ENCODE measurements at regions not wholly inside any gene's neighbourhood (a gene's known extent, or its start where the extent isn't known, plus 50 kb on each side); places are given as distances from the start of the nearest gene placed in this dataset.
"Not testable (repeated sequence)": the region's sequence is repeated elsewhere in the genome, so short reads cannot be mapped to it uniquely, and the experiment has no call there.

GRCh38 chr5:98158440-98158839 is 615.0 kb upstream of the RGMB start:
- DNase-seq, result no peak

- no peak for DNase-seq
Measured at GRCh38 chr5:98163796-98164493, 609.5 kb upstream of the RGMB start.

- no peak for DNase-seq
Measured at GRCh38 chr5:98168871-98169270, 604.6 kb upstream of the RGMB start.

- no peak for DNase-seq
Measured at GRCh38 chr5:98170994-98171393, 602.5 kb upstream of the RGMB start.

GRCh38 chr5:98173334-98173733 is 600.1 kb upstream of the RGMB start:
- no peak for DNase-seq

- no peak for DNase-seq
Measured at GRCh38 chr5:98175474-98175873, 598.0 kb upstream of the RGMB start.

GRCh38 chr5:98179791-98180755 is 593.4 kb upstream of the RGMB start:
- DNase-seq, result no peak

GRCh38 chr5:98186128-98186527 is 587.3 kb upstream of the RGMB start:
- DNase-seq, result no peak

- DNase-seq, result no peak
Measured at GRCh38 chr5:98187945-98188344, 585.5 kb upstream of the RGMB start.

- DNase-seq, result not testable (repeated sequence)
Measured at GRCh38 chr5:98190344-98190743, 583.1 kb upstream of the RGMB start.

- DNase-seq, result no peak
Measured at GRCh38 chr5:98193921-98194760, 579.3 kb upstream of the RGMB start.

- no peak for DNase-seq
Measured at GRCh38 chr5:98200726-98201541, 572.5 kb upstream of the RGMB start.

- DNase-seq, result no peak
Measured at GRCh38 chr5:98204798-98205197, 568.7 kb upstream of the RGMB start.

GRCh38 chr5:98205691-98206461 is 567.6 kb upstream of the RGMB start:
- DNase-seq, result no peak

- no peak for DNase-seq
Measured at GRCh38 chr5:98206566-98206965, 566.9 kb upstream of the RGMB start.

GRCh38 chr5:98209418-98209817 is 564.0 kb upstream of the RGMB start:
- no peak for DNase-seq

GRCh38 chr5:98214240-98215051 is 559.0 kb upstream of the RGMB start:
- DNase-seq, result no peak

GRCh38 chr5:98217138-98217537 is 556.3 kb upstream of the RGMB start:
- no peak for DNase-seq

- no peak for DNase-seq
Measured at GRCh38 chr5:98218838-98219237, 554.6 kb upstream of the RGMB start.

- no peak for DNase-seq
Measured at GRCh38 chr5:98227489-98227888, 546.0 kb upstream of the RGMB start.

- DNase-seq, result no peak
Measured at GRCh38 chr5:98231089-98231488, 542.4 kb upstream of the RGMB start.

All from NCI-H2227 treated with DMSO at 0.1 percent for 48 hours (cell line).